ENCODE measurements at regions not wholly inside any gene's neighbourhood (a gene's known extent, or its start where the extent isn't known, plus 50 kb on each side); places are given as distances from the start of the nearest gene placed in this dataset.
"Not testable (repeated sequence)": the region's sequence is repeated elsewhere in the genome, so short reads cannot be mapped to it uniquely, and the experiment has no call there.

DNA sequence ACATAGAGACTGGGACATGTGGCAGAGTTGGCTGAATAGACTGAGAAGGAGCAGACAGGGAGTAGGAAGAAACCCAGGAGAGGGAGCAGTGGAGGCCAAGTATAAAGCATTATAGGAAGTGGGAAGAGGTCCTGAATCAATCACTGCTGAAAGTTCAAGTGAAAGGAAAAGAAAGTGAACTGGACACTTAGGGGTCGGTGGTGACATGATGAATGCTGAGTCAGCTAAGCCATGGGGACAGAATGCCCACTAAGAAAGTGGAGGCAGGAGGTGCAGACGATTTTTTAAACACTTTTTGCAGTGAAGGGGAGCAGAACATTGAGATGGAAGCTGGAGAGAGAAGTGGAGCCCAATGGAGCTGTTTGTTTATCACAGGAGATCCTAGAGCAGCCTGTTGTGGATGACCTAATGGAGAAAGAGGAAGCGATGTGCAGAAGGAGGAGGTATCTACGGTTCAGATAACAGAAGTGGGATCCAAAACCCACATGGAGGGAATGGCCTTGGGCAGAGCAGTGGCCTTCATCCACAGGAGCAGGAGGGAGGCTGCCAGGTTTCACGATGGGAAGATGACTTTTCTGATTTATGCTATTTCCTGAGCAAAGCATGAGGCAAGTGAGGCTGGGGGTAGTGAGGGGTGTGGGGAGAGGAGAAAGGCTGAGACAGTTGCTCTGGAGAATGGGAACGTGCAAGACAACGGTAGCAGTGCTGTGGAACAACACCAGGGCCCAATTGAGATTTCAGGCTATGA lies 208.2 kb downstream of the RPLP1 start:
- no peak for DNase-seq

DNA sequence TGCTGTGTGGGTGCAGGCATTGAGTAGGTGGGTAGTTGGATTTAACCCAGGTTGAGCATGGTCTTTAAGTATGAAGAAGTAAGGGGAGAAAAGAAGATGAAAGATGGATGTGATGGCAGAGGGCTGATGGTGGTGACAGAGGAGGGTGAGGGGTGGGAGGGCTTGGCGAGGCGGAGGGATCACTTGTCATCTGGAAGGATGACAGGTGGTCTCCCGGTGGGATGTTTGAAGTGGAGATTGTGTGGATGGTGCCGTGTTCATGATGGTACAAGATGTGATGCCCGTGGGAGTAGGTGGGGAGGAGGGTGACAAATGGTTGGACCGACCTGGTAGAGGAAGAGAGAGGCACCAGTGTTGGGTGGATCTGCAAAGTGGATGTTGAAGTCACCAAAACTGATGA lies 208.8 kb downstream of the RPLP1 start:
- no peak for DNase-seq

DNA sequence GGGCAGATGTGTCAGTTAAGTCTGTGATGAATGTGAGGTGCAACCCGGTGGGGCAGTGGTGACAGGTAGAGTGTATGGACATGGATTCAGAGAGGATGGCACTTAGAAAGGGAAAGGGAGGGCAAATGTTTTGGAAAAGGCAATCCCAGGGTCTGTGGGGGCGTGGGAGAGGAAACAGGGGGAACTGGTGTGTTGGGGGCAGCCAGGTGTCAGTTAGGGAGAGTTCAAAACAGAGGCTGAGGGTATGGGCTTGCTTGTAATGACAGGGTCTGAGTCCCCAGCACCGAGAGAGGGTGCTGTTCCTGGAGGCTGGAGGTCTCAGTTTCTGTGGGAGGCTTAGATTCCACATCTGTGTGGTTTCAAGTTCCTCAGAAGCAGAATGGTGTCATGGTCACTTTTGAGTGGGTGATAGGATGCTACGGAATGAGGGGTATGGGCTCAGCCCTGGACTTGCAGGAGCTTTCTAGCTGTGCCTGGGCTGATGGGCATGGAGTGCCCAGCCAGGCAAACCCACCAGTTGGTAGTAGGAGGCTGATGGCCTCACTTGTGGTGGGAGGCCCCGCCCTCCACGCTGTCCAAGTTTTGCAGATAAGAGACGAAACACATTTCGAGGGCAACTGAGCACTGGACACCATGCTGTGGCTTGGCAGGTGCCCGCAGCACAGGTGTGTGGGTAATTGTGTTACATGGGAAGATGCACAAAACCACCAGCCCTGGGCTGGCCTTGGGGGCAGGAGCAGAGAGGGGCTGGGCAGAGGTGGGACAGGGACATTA lies 209.4 kb downstream of the RPLP1 start:
- no peak for DNase-seq

- no peak for DNase-seq
Measured at GRCh38 chr15:69662645-69663000, 210.0 kb downstream of the RPLP1 start.

DNA sequence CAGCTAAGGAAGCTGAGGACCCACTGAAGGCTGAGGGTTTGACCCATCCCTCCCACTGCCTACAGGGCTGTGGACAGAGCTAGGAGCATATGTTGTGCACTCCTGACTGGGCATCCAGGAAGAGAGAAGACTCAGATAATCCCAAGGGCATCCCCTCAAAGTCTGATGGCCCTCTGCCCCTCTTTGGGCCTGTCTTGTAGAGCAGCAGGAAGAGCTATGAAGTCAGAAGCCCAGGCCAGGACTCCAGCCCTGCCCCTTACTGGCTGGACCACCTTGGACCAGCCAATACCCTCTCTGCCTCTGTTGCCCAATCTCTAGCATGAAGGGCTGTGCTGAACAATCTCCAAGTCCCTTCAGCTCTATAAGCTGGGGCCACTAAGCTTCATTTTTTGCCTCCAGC lies 210.8 kb downstream of the RPLP1 start:
- DNase-seq, result no peak

GRCh38 chr15:69663982-69664381 lies 211.4 kb downstream of the RPLP1 start:
- no peak for DNase-seq

DNA sequence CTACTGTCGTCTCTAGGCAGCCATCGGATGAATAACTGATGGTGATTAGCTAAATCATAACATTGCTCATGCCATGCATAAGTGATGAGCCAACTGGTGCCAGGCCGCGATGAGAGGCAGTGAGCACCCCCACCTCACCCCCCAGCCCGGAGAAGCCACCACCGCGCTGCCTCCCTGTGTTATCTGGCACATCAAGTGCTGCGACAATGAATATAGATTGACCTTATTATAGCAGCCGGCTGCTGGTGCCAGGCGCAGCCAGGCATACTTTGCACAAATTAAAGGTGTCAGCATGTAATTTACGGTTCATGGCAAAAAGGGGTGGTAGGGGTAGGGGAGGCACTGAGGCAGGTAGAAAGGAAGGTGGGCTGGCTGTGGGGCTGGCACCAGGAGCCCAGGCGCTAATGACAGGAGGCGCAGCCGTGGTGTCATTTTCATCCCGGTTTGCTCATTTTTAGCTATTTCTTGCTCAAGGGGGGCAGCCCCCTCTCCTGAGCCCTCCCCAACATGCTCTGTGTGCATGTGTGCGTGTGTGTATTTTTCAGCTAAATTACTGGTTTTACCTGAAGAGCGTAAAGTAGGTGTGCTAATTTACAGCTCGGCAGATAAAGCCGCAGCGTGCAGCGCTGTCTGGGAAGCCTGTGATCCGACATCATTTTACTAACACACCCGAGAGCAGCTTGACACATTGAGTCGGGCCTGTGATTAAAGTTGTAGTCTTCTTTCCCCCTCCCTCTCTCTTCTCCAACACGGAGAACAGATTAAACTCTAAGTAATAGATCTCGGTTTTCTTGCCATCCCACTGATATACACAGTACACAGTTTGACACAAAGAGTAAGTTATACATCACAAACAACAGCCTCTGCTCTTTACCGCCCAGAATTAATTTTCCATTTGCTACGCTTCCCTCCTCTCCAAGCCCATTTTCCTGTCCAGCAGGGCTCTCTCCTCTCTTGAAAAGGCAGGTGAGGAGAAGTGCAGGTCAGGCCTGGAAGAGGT lies 212.3 kb downstream of the RPLP1 start:
- DNase-seq, result no peak

GRCh38 chr15:69665641-69666111 lies 213.1 kb downstream of the RPLP1 start:
- DNase-seq, result no peak

DNA sequence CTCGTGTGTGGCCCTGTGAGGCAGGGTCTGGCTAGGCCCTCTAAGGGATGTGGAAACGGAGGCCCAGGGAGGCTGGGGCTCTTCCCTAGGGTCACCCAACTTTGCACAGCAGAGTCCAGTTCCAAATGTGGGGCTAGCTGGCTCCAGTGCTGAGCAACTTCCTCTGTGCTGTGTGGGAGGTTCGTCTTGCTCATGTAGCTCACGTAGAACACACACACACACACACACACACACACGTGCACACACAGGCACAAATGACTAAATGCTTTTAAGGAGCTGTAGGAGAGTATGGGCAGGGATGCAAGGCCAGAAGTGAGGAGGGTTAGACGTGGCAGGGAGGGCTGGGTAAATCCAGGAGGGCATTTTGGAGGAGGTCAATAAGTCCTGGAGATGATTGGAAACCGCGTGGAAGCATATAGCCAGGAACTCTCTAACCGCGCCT lies 213.8 kb downstream of the RPLP1 start:
- no peak for DNase-seq

GRCh38 chr15:69666921-69667811 lies 214.5 kb downstream of the RPLP1 start:
- no peak for DNase-seq

GRCh38 chr15:69668039-69668705 lies 215.6 kb downstream of the RPLP1 start:
- no peak for DNase-seq

GRCh38 chr15:69668963-69669362 lies 216.3 kb downstream of the RPLP1 start:
- DNase-seq, result no peak

DNA sequence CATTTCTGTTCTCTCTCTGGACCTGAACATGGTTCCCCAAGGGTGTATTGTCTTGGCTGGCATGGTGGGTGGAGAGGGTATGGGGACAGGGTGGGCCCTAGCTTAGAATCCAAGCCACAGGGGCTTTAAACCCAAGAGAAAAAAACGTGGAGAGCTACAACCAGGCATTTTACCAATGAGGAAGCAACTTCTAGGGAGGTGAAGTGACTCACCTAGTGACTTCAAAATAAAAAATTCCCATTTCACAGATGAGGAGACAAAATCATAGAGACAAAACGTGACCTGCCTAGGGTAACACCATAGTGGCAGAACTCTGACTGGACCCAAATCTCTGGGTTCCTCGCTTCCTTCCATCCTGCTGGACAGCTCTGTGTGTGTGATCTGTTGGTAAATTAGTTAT lies 216.8 kb downstream of the RPLP1 start:
- no peak for DNase-seq

- no peak for DNase-seq
Measured at GRCh38 chr15:69673291-69673881, 220.8 kb downstream of the RPLP1 start.

GRCh38 chr15:69675731-69676130 lies 223.1 kb downstream of the RPLP1 start:
- DNase-seq, result no peak

- DNase-seq, result no peak
Measured at GRCh38 chr15:69677403-69677802, 224.8 kb downstream of the RPLP1 start.

GRCh38 chr15:69679623-69680228 lies 227.1 kb downstream of the RPLP1 start:
- no peak for DNase-seq

DNA sequence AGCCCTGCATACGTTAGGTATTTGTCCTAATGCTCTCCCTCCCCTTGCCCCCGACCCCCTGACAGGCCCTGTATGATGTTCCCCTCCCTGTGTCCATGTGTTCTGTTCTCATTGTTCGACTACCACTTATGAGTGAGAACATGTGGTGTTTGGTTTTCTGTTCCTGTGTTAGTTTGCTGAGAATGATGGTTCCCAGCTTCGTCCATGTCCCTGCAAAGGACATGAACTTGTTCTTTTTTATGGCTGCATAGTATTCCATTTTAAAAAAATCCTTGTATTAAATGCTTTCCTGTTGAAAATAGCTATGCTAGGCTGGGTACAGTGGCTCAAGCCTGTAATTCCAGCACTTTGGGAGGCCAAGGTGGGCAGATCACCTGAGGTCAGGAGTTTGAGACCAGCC lies 232.2 kb downstream of the RPLP1 start:
- DNase-seq, result not testable (repeated sequence)

DNA sequence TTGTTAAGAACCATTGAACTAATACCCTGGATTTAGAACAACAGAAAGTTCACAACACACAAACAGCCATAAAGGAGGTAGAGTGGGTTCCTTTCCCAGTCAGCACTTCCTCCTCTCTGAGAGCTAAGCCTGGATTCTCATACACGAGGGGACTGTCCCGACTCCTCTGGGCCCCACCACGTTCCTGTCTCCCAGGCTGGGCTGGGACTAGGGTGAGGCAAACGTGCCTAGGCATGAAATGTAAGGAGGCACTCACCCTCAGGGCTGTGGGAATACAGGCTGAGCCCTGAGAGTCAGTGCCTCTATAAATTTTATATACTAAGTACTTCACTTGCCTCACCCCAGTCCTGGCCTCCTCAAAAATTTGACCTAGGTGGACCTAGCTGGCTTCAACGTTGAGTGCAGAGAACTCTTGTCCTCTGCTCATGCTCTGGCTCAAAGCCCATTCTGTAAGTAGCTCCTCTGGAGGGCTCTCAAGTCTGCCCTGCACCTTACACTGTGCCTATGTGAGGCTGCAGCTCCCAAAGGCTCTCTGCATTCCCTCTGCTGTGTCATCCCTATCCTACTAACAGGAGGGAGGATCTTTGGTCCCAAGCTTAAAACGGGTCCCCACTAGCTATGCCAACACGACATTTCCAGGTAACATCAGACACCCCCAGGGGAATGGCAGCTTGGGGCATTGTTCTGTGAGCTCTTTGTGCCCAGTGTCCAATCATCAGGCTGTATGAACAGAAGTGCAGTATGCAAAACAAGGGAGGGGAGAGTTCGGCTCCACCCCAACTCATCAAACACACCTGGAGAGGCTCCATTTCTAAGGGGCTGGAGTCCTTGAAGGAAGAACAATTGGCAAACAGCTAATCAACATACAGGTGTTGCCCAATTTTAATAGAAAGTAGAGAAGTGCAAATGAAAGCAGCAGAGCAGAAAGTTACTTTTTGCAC lies 233.2 kb downstream of the RPLP1 start:
- no peak for DNase-seq

Data from activated naive CD4-positive, alpha-beta T cell treated with anti-CD3 and anti-CD28 coated beads, Interleukin-2, amount 50 U/mL, for 16 hours (primary cell).